GM12878 (cell line): ENCODE measurements at regions not wholly inside any gene's neighbourhood (a gene's known extent, or its start where the extent isn't known, plus 50 kb on each side); places are given as distances from the start of the nearest gene placed in this dataset.

Source experiments
- ATAC-seq: fragments of 200-7000 bp; cut with Tn5 transposase; 3 replicates; pipeline ENCODE4 v1.9.1; 2020; ENCODE audit warnings: mild to moderate bottlenecking, moderate library complexity
- BruUV-seq: library from RNA; stranded (reverse); fragments of 400-500 nt; replicated peaks from 2 replicates; lab custom pipeline; 2021; lab: Mats Ljungman, UMichigan
- CTCF ChIA-PET: fragments of 300-600 bp; sonication (Branson Sonifier 250); formaldehyde crosslinking; extraction: SDS; loops from one replicate; lab custom pipeline; 2021; ENCODE audit warnings: inconsistent platforms; lab: Yijun Ruan, JAX
- POLR2A ChIA-PET: fragments of 350-600 bp; formaldehyde crosslinking; extraction: SDS; loops from one replicate; lab custom pipeline; 2021; ENCODE audit warnings: inconsistent platforms; lab: Charles Lee
- RAD21 ChIA-PET: fragments of 300-600 bp; sonication (Branson Sonifier 250); formaldehyde crosslinking; loops from one replicate; lab custom pipeline; 2023; ENCODE audit warnings: antibody characterized with exemption; ENCODE audit not compliant: unreplicated experiment; lab: Charles Lee
- SMC1A ChIA-PET: fragments of 300-600 bp; sonication (Branson Sonifier 250); formaldehyde crosslinking; loops from one replicate; lab custom pipeline; 2023; ENCODE audit not compliant: unreplicated experiment, uncharacterized antibody; lab: Charles Lee
- DNase-seq: peaks from one replicate; pipeline ENCODE4 v3.0.0-alpha.2; 2011; ENCODE audit warnings: low read depth, low spot score
- FAIRE-seq: peaks from 3 replicates; lab custom pipeline; 2011; peaks lifted over from hg19 to GRCh38; lab: Jason Lieb, UNC
- H2AFZ ChIP-seq: 2 replicates; pipeline ENCODE4 v1.6.0; 2011; ENCODE audit warnings: low read depth, low read length, control low read depth; ENCODE audit not compliant: control insufficient read depth
- H3K27ac ChIP-seq: 2 replicates; pipeline ENCODE4 v1.5.1; 2011; ENCODE audit warnings: control low read depth; ENCODE audit not compliant: control insufficient read depth, insufficient read depth
- H3K27me3 ChIP-seq, 2 experiments: replicated peaks in 1 of 2; 2 replicates each; pipeline versions ENCODE4 v1.6.0 to v1.6.1; 2011; ENCODE audit warnings: low read length in 1 of 2; ENCODE audit not compliant: control insufficient read depth in 2 of 2, insufficient read depth in 2 of 2
- H3K36me3 ChIP-seq, 2 experiments: 2 replicates each; pipeline ENCODE4 v1.5.1; 2011; ENCODE audit warnings: low read length in 1 of 2; ENCODE audit not compliant: control insufficient read depth in 2 of 2, insufficient read depth in 2 of 2
- H3K4me1 ChIP-seq: 2 replicates; pipeline ENCODE4 v1.6.1; 2011; ENCODE audit warnings: mild to moderate bottlenecking, low read length, moderate library complexity, mixed read lengths; ENCODE audit not compliant: control insufficient read depth, insufficient read depth
- H3K4me2 ChIP-seq: 2 replicates; pipeline ENCODE4 v1.6.0; 2011; ENCODE audit warnings: control low read depth; ENCODE audit not compliant: control insufficient read depth, insufficient read depth
- H3K4me3 ChIP-seq: fragments of 200-600 bp; sonication (generic); 2 replicates; pipeline ENCODE4 v1.5.1; 2016
- H3K79me2 ChIP-seq: 2 replicates; pipeline ENCODE4 v1.6.0; 2011; ENCODE audit warnings: low read length; ENCODE audit not compliant: control insufficient read depth, insufficient read depth
- H3K9ac ChIP-seq: 2 replicates; pipeline ENCODE4 v1.8.0; 2011; ENCODE audit warnings: low read length, control low read depth, mixed read lengths; ENCODE audit not compliant: control insufficient read depth, insufficient read depth
- H3K9me3 ChIP-seq: replicated peaks from 3 replicates; pipeline ENCODE4 v1.5.1; 2011; ENCODE audit warnings: mild to moderate bottlenecking, low read length; ENCODE audit not compliant: control insufficient read depth, insufficient read depth
- H4K20me1 ChIP-seq: 2 replicates; pipeline ENCODE4 v1.6.0; 2011; ENCODE audit not compliant: control insufficient read depth, insufficient read depth
- POLR2A ChIP-seq: IDR thresholded peaks from 2 replicates; pipeline ENCODE4 v1.6.1; 2011; ENCODE audit warnings: low read depth, mild to moderate bottlenecking, low read length
- SIN3A ChIP-seq: IDR thresholded peaks from 2 replicates; pipeline ENCODE4 v1.6.1; 2012; ENCODE audit warnings: low read depth, low read length, improper control_type of control experiment
- WGBS: methylation state at CpG from one replicate; pipeline ENCODE4 v1.1.6; 2016; ENCODE audit warnings: low lambda C conversion rate; ENCODE audit not compliant: insufficient replicate concordance, insufficient coverage; ENCODE audit errors: missing lambda C conversion rate; 5-methylcytosine and 5-hydroxymethylcytosine counted together
- in situ Hi-C: fragments of 300-500 bp; cut with MboI; formaldehyde crosslinking; loops from 9 replicates; pipeline ENCODE4 v1.14.3; 2018; ENCODE audit warnings: mixed read lengths
- intact Hi-C: fragments of 100-400 bp; cut with micrococcal nuclease; formaldehyde crosslinking; loops from one replicate; pipeline ENCODE4 v1.14.2; 2022; ENCODE audit not compliant: unreplicated experiment
- TF ChIP-seq, protein P1 (sequence below): IDR thresholded peaks from 2 replicates; pipeline ENCODE4 v1.6.1; 2011; ENCODE audit warnings: borderline replicate concordance, low read depth, mild to moderate bottlenecking, moderate library complexity, mixed read lengths, low read length; ENCODE audit not compliant: insufficient read depth; ENCODE audit errors: extremely low read length
- TF ChIP-seq, protein P2 (sequence below), 3 experiments: IDR thresholded peaks in 2 of 3; conservative IDR thresholded peaks in 1 of 3; 2 replicates each; pipeline ENCODE4 v1.5.1; 2011; ENCODE audit warnings: low read depth in 3 of 3, low read length in 3 of 3, mild to moderate bottlenecking in 3 of 3, control low read depth in 2 of 3, moderate library complexity in 2 of 3, inconsistent platforms in 1 of 3, mixed read lengths in 1 of 3; ENCODE audit not compliant: control insufficient read depth in 2 of 3, insufficient read depth in 1 of 3; ENCODE audit errors: extremely low read depth in 1 of 3

GRCh38 chr14:44428231-44428945, 78.7 kb downstream of the FSCB start:
- Histone ChIP-seq H4K20me1 (no peaks in the 10 kb centered on the region), H3K9me3 (no peaks in the 10 kb centered on the region), H3K9ac (no peak overlapping the region), H3K4me3 (no peak overlapping the region), H3K4me2 (no peak overlapping the region), H3K27me3 (no peaks in the 10 kb centered on the region), H2AFZ (no peak overlapping the region), H3K36me3 (no peaks in the 10 kb centered on the region), H3K79me2 (no peaks in the 10 kb centered on the region), H3K4me1 (no peaks in the 10 kb centered on the region), H3K27ac (no peak overlapping the region)
- 24% methylated on average over 3 of the region's 3 CpGs for WGBS
- POLR2A ChIA-PET: no interaction called here
- in situ Hi-C loops: no loop called here
- intact Hi-C loops: no loop called here
- no peak for FAIRE-seq
- DNase-seq: no peak
- TF ChIP-seq POLR2A (no peak), SIN3A (no peak)
- TF ChIP-seq, protein P1, sequence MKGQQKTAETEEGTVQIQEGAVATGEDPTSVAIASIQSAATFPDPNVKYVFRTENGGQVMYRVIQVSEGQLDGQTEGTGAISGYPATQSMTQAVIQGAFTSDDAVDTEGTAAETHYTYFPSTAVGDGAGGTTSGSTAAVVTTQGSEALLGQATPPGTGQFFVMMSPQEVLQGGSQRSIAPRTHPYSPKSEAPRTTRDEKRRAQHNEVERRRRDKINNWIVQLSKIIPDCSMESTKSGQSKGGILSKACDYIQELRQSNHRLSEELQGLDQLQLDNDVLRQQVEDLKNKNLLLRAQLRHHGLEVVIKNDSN: no peak
- TF ChIP-seq, protein P2, sequence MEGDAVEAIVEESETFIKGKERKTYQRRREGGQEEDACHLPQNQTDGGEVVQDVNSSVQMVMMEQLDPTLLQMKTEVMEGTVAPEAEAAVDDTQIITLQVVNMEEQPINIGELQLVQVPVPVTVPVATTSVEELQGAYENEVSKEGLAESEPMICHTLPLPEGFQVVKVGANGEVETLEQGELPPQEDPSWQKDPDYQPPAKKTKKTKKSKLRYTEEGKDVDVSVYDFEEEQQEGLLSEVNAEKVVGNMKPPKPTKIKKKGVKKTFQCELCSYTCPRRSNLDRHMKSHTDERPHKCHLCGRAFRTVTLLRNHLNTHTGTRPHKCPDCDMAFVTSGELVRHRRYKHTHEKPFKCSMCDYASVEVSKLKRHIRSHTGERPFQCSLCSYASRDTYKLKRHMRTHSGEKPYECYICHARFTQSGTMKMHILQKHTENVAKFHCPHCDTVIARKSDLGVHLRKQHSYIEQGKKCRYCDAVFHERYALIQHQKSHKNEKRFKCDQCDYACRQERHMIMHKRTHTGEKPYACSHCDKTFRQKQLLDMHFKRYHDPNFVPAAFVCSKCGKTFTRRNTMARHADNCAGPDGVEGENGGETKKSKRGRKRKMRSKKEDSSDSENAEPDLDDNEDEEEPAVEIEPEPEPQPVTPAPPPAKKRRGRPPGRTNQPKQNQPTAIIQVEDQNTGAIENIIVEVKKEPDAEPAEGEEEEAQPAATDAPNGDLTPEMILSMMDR (IDR thresholded peaks at IDR 0.05 in 2 of 3, conservative IDR thresholded peaks at IDR 0.05 in 1 of 3; ENCODE audit: control insufficient read depth in 2 of 3, extremely low read depth in 1 of 3, insufficient read depth in 1 of 3, low read depth in 3 of 3, low read length in 3 of 3): no peak
- ATAC-seq: no peak
- RAD21 ChIA-PET: no interaction called here
- BruUV-seq: no TSS peak
- SMC1A ChIA-PET: no interaction called here
- CTCF ChIA-PET: no interaction called here
